DND-41 (cell line): ENCODE measurements at regions not wholly inside any gene's neighbourhood (a gene's known extent, or its start where the extent isn't known, plus 50 kb on each side); places are given as distances from the start of the nearest gene placed in this dataset.

ENCODE experiments used
- ATAC-seq: fragments of 200-7000 bp; cut with Tn5 transposase; 3 replicates; pipeline ENCODE4 v1.9.1; 2021; ENCODE audit warnings: low read depth; ENCODE audit not compliant: insufficient read depth
- DNase-seq: peaks from one replicate; pipeline ENCODE4 v3.0.0-alpha.2; 2020
- H2AFZ ChIP-seq: 2 replicates; pipeline ENCODE4 v1.6.0; 2012; ENCODE audit warnings: low read depth, low read length
- H3K27ac ChIP-seq: 2 replicates; pipeline ENCODE4 v1.5.1; 2012; ENCODE audit warnings: low read length, inconsistent platforms
- H3K27me3 ChIP-seq: fragments of 200-600 bp; sonication (generic); 2 replicates; pipeline ENCODE4 v1.6.0; 2012; ENCODE audit warnings: low read length, mild to moderate bottlenecking, inconsistent platforms; ENCODE audit not compliant: insufficient read depth, poor library complexity
- H3K36me3 ChIP-seq: 2 replicates; pipeline ENCODE4 v1.5.1; 2012; ENCODE audit warnings: low read length, inconsistent platforms; ENCODE audit not compliant: insufficient read depth
- H3K4me1 ChIP-seq: 2 replicates; pipeline ENCODE4 v1.5.1; 2012; ENCODE audit warnings: mild to moderate bottlenecking, low read length; ENCODE audit not compliant: insufficient read depth
- H3K4me2 ChIP-seq: 2 replicates; pipeline ENCODE4 v1.6.0; 2012; ENCODE audit warnings: mild to moderate bottlenecking, moderate library complexity, low read length, inconsistent platforms; ENCODE audit not compliant: insufficient read depth
- H3K4me3 ChIP-seq, 2 experiments: fragments of 200-600 bp in 1 of 2; shearing (Covaris generic) in 1 of 2; 2 replicates each; pipeline ENCODE4 v1.5.1; 2012 to 2016; ENCODE audit warnings: inconsistent platforms in 2 of 2, low read length in 2 of 2, mild to moderate bottlenecking in 2 of 2, low read depth in 1 of 2, moderate library complexity in 1 of 2
- H3K79me2 ChIP-seq: 2 replicates; pipeline ENCODE4 v1.6.0; 2012; ENCODE audit warnings: low read length, inconsistent platforms; ENCODE audit not compliant: insufficient read depth
- H3K9ac ChIP-seq: 2 replicates; pipeline ENCODE4 v1.6.0; 2012; ENCODE audit warnings: low read depth, mild to moderate bottlenecking, inconsistent platforms, low read length, moderate library complexity
- H3K9me3 ChIP-seq: 2 replicates; pipeline ENCODE4 v1.5.1; 2012; ENCODE audit warnings: low read length, moderate library complexity, mild to moderate bottlenecking, inconsistent platforms; ENCODE audit not compliant: insufficient read depth, severe bottlenecking
- H4K20me1 ChIP-seq: 2 replicates; pipeline ENCODE4 v1.6.0; 2012; ENCODE audit warnings: low read length; ENCODE audit not compliant: insufficient read depth
- CTCF ChIP-seq: IDR thresholded peaks from 2 replicates; pipeline ENCODE4 v1.5.1; 2012; ENCODE audit warnings: borderline replicate concordance, low read length, moderate library complexity, mild to moderate bottlenecking; ENCODE audit not compliant: poor library complexity, severe bottlenecking; ENCODE audit errors: extremely low read depth
- EZH2 ChIP-seq: IDR thresholded peaks from 3 replicates; pipeline ENCODE4 v1.6.1; 2012; ENCODE audit warnings: borderline replicate concordance, low read depth, mild to moderate bottlenecking, moderate library complexity, low read length, inconsistent platforms; ENCODE audit not compliant: severe bottlenecking

- Histone ChIP-seq H2AFZ (no peak overlapping the region), H3K9me3 (peaks cover 6% of the 10 kb centered on the region), H3K4me3 (no peak overlapping the region), H3K27ac (no peak overlapping the region), H3K27me3 (no peaks in the 10 kb centered on the region), H4K20me1 (no peaks in the 10 kb centered on the region), H3K4me2 (no peak overlapping the region), H3K79me2 (no peaks in the 10 kb centered on the region), H3K4me1 (no peaks in the 10 kb centered on the region), H3K9ac (no peak overlapping the region), H3K36me3 (no peaks in the 10 kb centered on the region)
- DNase-seq (no peak), ATAC-seq (no peak)
- TF ChIP-seq EZH2 (no peak), CTCF (no peak)
Measured at GRCh38 chr6:145380186-145380585, 355.1 kb downstream of the EPM2A start.

- no peak for ATAC-seq
- DNase-seq: no peak
- Histone ChIP-seq H2AFZ (no peak overlapping the region), H3K9me3 (peaks cover 6% of the 10 kb centered on the region), H3K4me1 (no peaks in the 10 kb centered on the region), H3K79me2 (no peaks in the 10 kb centered on the region), H3K27me3 (no peaks in the 10 kb centered on the region), H3K9ac (no peak overlapping the region), H3K36me3 (no peaks in the 10 kb centered on the region), H4K20me1 (no peaks in the 10 kb centered on the region), H3K27ac (no peak overlapping the region), H3K4me3 (no peak overlapping the region), H3K4me2 (no peak overlapping the region)
- TF ChIP-seq EZH2: no peak
- TF ChIP-seq CTCF: no peak
Measured at GRCh38 chr6:145381941-145382340, 353.4 kb downstream of the EPM2A start.

- Histone ChIP-seq H3K4me2 (no peak overlapping the region), H3K9me3 (no peaks in the 10 kb centered on the region), H4K20me1 (no peaks in the 10 kb centered on the region), H3K27me3 (no peaks in the 10 kb centered on the region), H3K4me3 (no peak overlapping the region), H3K36me3 (no peaks in the 10 kb centered on the region), H3K9ac (no peak overlapping the region), H3K79me2 (no peaks in the 10 kb centered on the region), H3K4me1 (no peaks in the 10 kb centered on the region), H2AFZ (no peak overlapping the region), H3K27ac (no peak overlapping the region)
- ATAC-seq: no peak
- TF ChIP-seq CTCF (no peak), EZH2 (no peak)
- DNase-seq: no peak
Measured at GRCh38 chr6:145383428-145383827, 351.9 kb downstream of the EPM2A start.

- Histone ChIP-seq H3K9ac (no peak overlapping the region), H3K36me3 (no peaks in the 10 kb centered on the region), H2AFZ (no peak overlapping the region), H3K79me2 (no peaks in the 10 kb centered on the region), H3K27ac (no peak overlapping the region), H3K4me2 (no peak overlapping the region), H4K20me1 (no peaks in the 10 kb centered on the region), H3K4me1 (no peaks in the 10 kb centered on the region), H3K9me3 (no peaks in the 10 kb centered on the region), H3K27me3 (no peaks in the 10 kb centered on the region), H3K4me3 (no peak overlapping the region)
- TF ChIP-seq CTCF (no peak), EZH2 (no peak)
- DNase-seq (no peak), ATAC-seq (no peak)
Measured at GRCh38 chr6:145384503-145384902, 350.8 kb downstream of the EPM2A start.
